ENCODE measurements at regions not wholly inside any gene's neighbourhood (a gene's known extent, or its start where the extent isn't known, plus 50 kb on each side); places are given as distances from the start of the nearest gene placed in this dataset.
"Not testable (repeated sequence)": the region's sequence is repeated elsewhere in the genome, so short reads cannot be mapped to it uniquely, and the experiment has no call there.

GRCh38 chr4:125620066-125620860, 305.5 kb downstream of the FAT4 start:
- no peak for DNase-seq

- no peak for DNase-seq
These were observed 310.2 kb downstream of the FAT4 start for GRCh38 chr4:125624951-125625350.

GRCh38 chr4:125626946-125627345, 312.2 kb downstream of the FAT4 start:
- no peak for DNase-seq

DNA sequence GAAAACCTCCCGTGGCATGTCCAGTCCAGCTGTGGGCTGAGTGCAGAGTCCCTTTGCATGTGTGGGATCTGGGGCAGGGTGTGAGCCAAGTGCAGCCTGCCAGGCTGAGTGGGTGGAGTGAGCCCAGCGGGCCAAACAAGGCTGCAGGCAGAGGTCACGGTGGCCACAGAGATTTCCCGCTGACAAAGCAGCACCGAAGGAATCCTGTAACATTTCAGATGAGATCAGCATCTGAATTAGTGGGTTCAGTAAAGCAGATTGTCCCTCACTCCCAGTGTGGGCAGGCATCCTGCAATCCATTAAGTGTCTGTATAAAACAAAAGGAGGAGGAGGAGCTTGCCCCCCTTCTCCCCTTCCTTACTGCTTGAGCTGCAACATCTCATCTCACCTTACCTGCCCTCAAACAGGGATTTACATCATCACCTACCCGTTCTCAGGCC, 324.4 kb downstream of the FAT4 start:
- no peak for DNase-seq

- no peak for DNase-seq
These were observed 326.9 kb downstream of the FAT4 start for GRCh38 chr4:125641611-125642010.

DNA sequence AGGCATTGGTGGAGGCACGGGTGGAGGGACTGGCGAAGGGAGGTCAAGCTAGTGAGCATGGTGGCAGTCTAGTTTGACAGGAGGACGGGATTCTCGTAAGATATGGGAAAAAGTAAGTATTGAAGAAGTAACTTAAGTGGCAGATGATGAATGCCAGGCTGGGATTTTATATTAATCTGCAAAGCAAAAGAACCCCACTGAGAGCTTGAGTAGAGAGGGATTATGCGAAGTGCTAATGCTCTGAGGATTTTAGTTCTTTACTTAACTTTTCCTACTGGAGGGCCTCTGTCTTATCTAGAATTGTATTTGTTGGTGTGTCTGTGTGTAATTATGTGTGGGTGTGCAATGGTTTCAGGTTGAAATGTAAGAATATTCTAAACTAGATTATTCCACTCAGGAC, 327.9 kb downstream of the FAT4 start:
- no peak for DNase-seq

DNA sequence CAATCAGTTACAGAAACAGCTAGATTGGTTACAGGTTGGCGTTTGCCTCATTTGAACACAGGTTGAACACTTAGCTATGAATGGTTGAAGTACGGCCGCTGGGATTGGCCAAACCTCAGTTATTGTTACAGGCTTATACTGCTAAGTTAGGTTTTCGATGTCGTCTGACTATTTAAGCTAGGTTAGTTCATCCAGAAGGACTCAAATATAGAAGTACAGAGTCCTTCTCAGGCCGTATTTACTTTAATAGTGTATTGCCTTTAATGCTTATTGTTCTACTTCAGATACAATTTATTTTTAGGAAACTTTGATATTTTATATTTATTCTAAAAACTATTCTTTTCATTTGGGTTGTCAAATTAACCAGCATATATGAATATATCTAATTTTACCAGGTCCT, 334.7 kb downstream of the FAT4 start:
- no peak for DNase-seq

DNA sequence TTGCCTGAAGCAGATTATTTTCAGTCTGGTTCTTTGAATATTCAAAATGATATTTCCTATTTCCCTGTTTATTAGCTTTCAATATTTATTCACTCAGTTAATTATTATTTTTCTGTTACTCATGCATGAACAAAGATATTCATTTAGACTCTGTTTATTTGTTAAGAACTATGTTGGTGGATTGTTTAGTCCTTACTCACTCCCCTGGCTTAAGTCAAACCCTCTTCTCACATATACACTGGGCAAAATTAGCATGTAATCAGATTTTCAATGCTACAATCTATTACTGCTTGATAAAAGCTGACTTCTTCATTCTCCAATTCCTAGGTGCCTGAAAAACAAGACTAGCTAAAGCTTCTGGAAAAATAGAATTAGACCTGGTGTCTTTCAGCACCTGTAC, 335.8 kb downstream of the FAT4 start:
- no peak for DNase-seq

GRCh38 chr4:125651707-125652357, 337.1 kb downstream of the FAT4 start:
- DNase-seq, result not testable (repeated sequence)

DNA sequence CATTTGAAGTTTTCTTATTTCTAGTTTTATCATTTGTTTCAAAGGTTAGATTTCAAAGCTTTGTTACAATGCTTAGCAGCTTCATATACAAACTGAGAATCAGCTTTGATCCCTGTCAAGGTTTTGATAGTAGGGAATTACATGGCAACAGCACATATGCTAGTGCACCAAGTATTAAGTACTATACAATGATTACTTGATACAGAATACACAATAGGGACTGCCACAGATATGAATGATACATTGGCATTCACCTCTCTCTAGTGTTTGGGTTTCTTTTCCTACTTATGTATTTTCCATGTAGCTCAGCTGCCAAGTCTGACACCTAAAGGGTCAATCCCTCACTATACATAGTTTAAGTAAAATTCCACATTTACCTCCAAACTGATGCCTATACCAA, 344.0 kb downstream of the FAT4 start:
- no peak for DNase-seq

GRCh38 chr4:125663896-125664767, 349.4 kb downstream of the FAT4 start:
- no peak for DNase-seq

DNA sequence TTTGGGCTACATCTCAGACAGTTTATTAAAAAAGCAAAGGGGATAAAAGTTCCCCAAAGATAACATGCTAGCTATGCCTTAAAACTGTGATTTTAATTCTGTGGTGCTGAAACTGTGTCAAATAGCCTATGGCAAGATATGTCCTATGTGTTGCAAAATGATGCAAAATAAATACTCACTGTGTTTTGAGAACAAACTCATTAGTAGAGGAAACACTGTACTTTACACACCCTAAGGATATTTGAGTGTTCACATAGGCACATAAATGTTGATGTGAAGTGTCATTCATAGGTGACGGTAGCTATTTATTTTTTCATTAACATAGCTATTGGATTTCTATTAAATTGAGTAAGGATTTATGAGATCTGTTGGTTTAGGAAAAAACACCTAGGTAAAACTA, 351.9 kb downstream of the FAT4 start:
- DNase-seq, result no peak

DNA sequence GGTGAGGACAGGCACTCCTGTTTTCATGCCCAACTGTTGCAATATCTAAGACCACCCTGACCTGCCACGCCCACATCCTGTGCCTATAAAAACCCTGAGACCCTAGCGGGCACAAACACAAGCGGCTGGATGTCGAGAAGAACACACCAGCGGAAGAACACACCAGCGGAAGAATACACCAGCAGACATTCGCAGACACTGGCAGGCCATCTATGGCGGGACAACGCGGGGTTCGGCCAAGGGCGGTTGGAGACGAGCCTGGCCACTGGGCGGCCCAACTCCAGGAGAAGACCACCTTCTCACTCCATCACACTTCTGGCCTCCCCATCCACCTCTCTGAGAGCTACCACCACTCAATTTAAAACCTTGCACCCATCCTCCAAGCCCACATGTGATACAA, 361.4 kb downstream of the FAT4 start:
- DNase-seq, result no peak

- DNase-seq, result no peak
These were observed 361.8 kb downstream of the FAT4 start for GRCh38 chr4:125676583-125676982.

GRCh38 chr4:125677665-125678307, 363.0 kb downstream of the FAT4 start:
- DNase-seq, result no peak

GRCh38 chr4:125679989-125680388, 365.2 kb downstream of the FAT4 start:
- DNase-seq, result no peak

GRCh38 chr4:125681240-125681639, 366.5 kb downstream of the FAT4 start:
- no peak for DNase-seq

DNA sequence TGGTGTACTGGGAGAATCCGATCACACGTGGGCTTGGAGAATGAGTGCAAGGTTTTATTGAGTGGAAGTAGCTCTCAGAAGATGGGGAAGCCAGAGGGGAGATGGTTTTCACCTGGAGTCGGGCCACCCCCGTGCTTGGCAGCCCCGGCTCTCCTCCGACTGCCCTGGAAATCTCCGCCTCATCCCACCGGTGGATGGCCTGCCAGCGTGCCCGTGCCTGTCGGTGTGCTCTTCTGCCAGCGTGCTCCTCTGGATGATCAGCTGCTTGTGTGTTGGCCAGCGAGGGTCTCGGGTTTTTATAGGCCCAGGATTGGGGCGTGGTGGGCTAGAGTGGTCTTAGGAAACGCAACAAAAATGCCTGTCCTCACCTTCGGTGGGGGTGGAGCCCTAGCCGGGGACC, 368.0 kb downstream of the FAT4 start:
- DNase-seq, result no peak

DNA sequence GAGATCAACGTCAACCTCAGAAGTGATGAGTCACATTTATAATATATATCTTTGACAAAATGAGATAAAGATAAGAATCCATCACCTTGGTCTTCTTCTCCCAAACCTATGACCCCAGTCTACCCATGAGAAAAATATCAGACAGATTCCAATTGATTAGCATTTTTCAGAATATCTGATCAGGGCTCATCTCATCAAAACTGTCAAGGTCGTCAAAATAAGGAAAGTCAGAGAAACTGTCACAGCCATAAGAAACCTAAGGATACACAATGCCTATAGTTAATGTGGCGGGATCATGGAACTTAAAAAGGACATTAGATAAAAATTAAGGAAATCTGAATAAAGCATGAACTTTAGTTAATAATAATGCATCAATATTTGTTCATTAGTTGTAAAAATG, 374.1 kb downstream of the FAT4 start:
- no peak for DNase-seq

DNA sequence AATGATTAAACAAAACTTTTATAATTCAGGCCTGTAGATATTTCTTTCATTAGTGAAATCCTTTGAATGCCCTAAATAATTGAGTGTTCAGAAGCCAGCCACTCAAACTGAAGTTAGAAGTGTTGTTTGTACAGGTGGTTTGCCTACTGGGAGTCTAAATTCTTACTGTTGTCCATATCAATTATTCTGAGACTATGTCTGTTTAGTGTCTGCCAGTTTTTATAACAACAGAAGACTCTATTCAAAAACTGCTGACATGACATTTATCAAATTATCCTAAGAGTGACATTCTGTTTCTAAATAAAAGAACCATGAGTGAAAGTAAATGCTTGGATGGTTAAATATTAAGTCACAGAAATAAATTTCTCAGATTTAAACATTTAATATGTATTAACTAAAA, 375.1 kb downstream of the FAT4 start:
- DNase-seq, result peak; percentile 55 to 61

- DNase-seq, result no peak
These were observed 378.5 kb downstream of the FAT4 start for GRCh38 chr4:125693228-125693627.

GRCh38 chr4:125702406-125702805, 387.7 kb downstream of the FAT4 start:
- no peak for DNase-seq

GRCh38 chr4:125703443-125703842, 388.7 kb downstream of the FAT4 start:
- no peak for DNase-seq

All from NCI-H1930 (cell line).